ENCODE measurements at regions not wholly inside any gene's neighbourhood (a gene's known extent, or its start where the extent isn't known, plus 50 kb on each side); places are given as distances from the start of the nearest gene placed in this dataset.
"Not testable (repeated sequence)": the region's sequence is repeated elsewhere in the genome, so short reads cannot be mapped to it uniquely, and the experiment has no call there.

- Histone ChIP-seq H3K4me1 (no peaks in the 10 kb centered on the region), H3K4me2 (no peak overlapping the region), H3K27ac (no peak overlapping the region), H3K4me3 (no peak overlapping the region), H3K9me3 (no peaks in the 10 kb centered on the region)
- CTCF ChIA-PET: no interaction called here
- POLR2A ChIA-PET: no interaction called here
- no peak for DNase-seq (ENCODE audit: low read depth in 1 of 2, low spot score in 1 of 2)
- FAIRE-seq: no peak
- TF ChIP-seq ZFP36 (IDR thresholded peaks at IDR 0.05; ENCODE audit: borderline replicate concordance, partially characterized antibody): no peak
- TF ChIP-seq CHD2 (IDR thresholded peaks at IDR 0.05; ENCODE audit: low read length, partially characterized antibody): no peak
- TF ChIP-seq HMGXB4 (CRISPR knock-in tag; IDR thresholded peaks at IDR 0.05; ENCODE audit: borderline replicate concordance): no peak
- TF ChIP-seq, protein P1, sequence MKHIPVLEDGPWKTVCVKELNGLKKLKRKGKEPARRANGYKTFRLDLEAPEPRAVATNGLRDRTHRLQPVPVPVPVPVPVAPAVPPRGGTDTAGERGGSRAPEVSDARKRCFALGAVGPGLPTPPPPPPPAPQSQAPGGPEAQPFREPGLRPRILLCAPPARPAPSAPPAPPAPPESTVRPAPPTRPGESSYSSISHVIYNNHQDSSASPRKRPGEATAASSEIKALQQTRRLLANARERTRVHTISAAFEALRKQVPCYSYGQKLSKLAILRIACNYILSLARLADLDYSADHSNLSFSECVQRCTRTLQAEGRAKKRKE (CRISPR knock-in tag; IDR thresholded peaks at IDR 0.05; ENCODE audit: low read depth): no peak
- TF ChIP-seq KDM1A (IDR thresholded peaks at IDR 0.05; ENCODE audit: low read depth): no peak
- TF ChIP-seq RNF2 (IDR thresholded peaks at IDR 0.05; ENCODE audit: borderline replicate concordance, low read depth): no peak
- TF ChIP-seq KDM5A (IDR thresholded peaks at IDR 0.05): no peak
- TF ChIP-seq GATA3 (IDR thresholded peaks at IDR 0.05; ENCODE audit: borderline replicate concordance): no peak
- no peak for TF ChIP-seq RCOR1 (IDR thresholded peaks at IDR 0.05; ENCODE audit: low read depth, low read length)
- no peak for TF ChIP-seq EHMT2 (IDR thresholded peaks at IDR 0.05; ENCODE audit: low read depth)
- no peak for TF ChIP-seq EP300 (IDR thresholded peaks at IDR 0.05)
- TF ChIP-seq CHD4 (IDR thresholded peaks at IDR 0.05; ENCODE audit: borderline replicate concordance): no peak
- TF ChIP-seq MAFK (IDR thresholded peaks at IDR 0.05; ENCODE audit: partially characterized antibody): no peak
- TF ChIP-seq, protein P2, sequence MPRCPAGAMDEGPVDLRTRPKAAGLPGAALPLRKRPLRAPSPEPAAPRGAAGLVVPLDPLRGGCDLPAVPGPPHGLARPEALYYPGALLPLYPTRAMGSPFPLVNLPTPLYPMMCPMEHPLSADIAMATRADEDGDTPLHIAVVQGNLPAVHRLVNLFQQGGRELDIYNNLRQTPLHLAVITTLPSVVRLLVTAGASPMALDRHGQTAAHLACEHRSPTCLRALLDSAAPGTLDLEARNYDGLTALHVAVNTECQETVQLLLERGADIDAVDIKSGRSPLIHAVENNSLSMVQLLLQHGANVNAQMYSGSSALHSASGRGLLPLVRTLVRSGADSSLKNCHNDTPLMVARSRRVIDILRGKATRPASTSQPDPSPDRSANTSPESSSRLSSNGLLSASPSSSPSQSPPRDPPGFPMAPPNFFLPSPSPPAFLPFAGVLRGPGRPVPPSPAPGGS (IDR thresholded peaks at IDR 0.05): no peak
- no peak for TF ChIP-seq RFX5 (IDR thresholded peaks at IDR 0.05)
- WGBS (ENCODE audit: missing lambda C conversion rate): 46% methylated on average over 2 of the region's 2 CpGs
- ATAC-seq: no peak
Observed at GRCh38 chr4:85132570-85132969, 166.1 kb upstream of the WDFY3 start.

- ATAC-seq; POLR2A ChIA-PET; H3K4me2 ChIP-seq; CTCF ChIA-PET; DNase-seq (ENCODE audit: low read depth in 1 of 2, low spot score in 1 of 2); H3K4me1 ChIP-seq; FAIRE-seq; H3K27ac ChIP-seq; H3K4me3 ChIP-seq; H3K9me3 ChIP-seq: not testable (repeated sequence)
- 59% methylated on average over 3 of the region's 3 CpGs for WGBS (ENCODE audit: missing lambda C conversion rate)
Observed at GRCh38 chr4:85139749-85140148, 173.3 kb upstream of the WDFY3 start.

GRCh38 chr4:85142451-85142850 lies 176.0 kb upstream of the WDFY3 start:
- no peak for DNase-seq (ENCODE audit: low read depth in 1 of 2, low spot score in 1 of 2)
- 56% methylated on average over 2 of the region's 2 CpGs for WGBS (ENCODE audit: missing lambda C conversion rate)
- Histone ChIP-seq H3K4me3 (no peak overlapping the region), H3K9me3 (no peaks in the 10 kb centered on the region), H3K27ac (no peak overlapping the region), H3K4me1 (no peaks in the 10 kb centered on the region), H3K4me2 (no peak overlapping the region)
- no peak for ATAC-seq
- ChIA-PET CTCF (interaction anchor here (0.6 to 1.4 kb wide), 2 partner anchors 71 to 605 kb away, joined by 3 to 4 read pairs; no protein-coding TSS in a partner anchor), POLR2A (no interaction called here)
- FAIRE-seq: no peak
- TF ChIP-seq PBX3 (IDR thresholded peaks at IDR 0.05) (no peak), ESRRA (IDR thresholded peaks at IDR 0.05; ENCODE audit: borderline replicate concordance, low read length) (no peak), POLR2A (IDR thresholded peaks at IDR 0.05; ENCODE audit: low read length) (no peak), HOXB5 (CRISPR knock-in tag; IDR thresholded peaks at IDR 0.05) (no peak), NR3C1 (IDR thresholded peaks at IDR 0.05) (no peak), TFCP2L1 (CRISPR knock-in tag; IDR thresholded peaks at IDR 0.05) (no peak), FOSB (CRISPR knock-in tag; IDR thresholded peaks at IDR 0.05) (no peak), ZFP36 (IDR thresholded peaks at IDR 0.05; ENCODE audit: borderline replicate concordance, partially characterized antibody) (no peak), ELK1 (IDR thresholded peaks at IDR 0.05; ENCODE audit: low read depth, low read length) (no peak), RAD21 (conservative IDR thresholded peaks at IDR 0.05 in 1 of 2, IDR thresholded peaks at IDR 0.05 in 1 of 2) (no peak)
